IPS-20b (cell line): ENCODE measurements at regions not wholly inside any gene's neighbourhood (a gene's known extent, or its start where the extent isn't known, plus 50 kb on each side); places are given as distances from the start of the nearest gene placed in this dataset.

Experiments used
- H3K27ac ChIP-seq: one replicate; pipeline ENCODE4 v1.5.1; 2013; ENCODE audit warnings: low read length
- H3K27me3 ChIP-seq: 2 replicates; pipeline ENCODE4 v1.6.1; 2013; ENCODE audit warnings: mild to moderate bottlenecking, low read length, inconsistent platforms; ENCODE audit not compliant: insufficient read depth
- H3K36me3 ChIP-seq: 2 replicates; pipeline ENCODE4 v1.6.1; 2013; ENCODE audit warnings: low read depth, mild to moderate bottlenecking, inconsistent platforms, low read length, moderate library complexity; ENCODE audit not compliant: insufficient read depth
- H3K4me1 ChIP-seq: 2 replicates; pipeline ENCODE4 v1.6.1; 2013; ENCODE audit warnings: mild to moderate bottlenecking, control low read depth, inconsistent platforms, low read length, moderate library complexity; ENCODE audit not compliant: insufficient read depth
- H3K4me3 ChIP-seq: 2 replicates; pipeline ENCODE4 v1.5.1; 2013; ENCODE audit warnings: mild to moderate bottlenecking, low read length, inconsistent platforms
- H3K9ac ChIP-seq: 2 replicates; pipeline ENCODE4 v1.6.1; 2013; ENCODE audit warnings: low read depth, mild to moderate bottlenecking, inconsistent platforms, low read length, moderate library complexity
- H3K9me3 ChIP-seq: 2 replicates; pipeline ENCODE4 v1.6.1; 2013; ENCODE audit warnings: mild to moderate bottlenecking, low read depth, low read length, inconsistent platforms; ENCODE audit not compliant: insufficient read depth

DNA sequence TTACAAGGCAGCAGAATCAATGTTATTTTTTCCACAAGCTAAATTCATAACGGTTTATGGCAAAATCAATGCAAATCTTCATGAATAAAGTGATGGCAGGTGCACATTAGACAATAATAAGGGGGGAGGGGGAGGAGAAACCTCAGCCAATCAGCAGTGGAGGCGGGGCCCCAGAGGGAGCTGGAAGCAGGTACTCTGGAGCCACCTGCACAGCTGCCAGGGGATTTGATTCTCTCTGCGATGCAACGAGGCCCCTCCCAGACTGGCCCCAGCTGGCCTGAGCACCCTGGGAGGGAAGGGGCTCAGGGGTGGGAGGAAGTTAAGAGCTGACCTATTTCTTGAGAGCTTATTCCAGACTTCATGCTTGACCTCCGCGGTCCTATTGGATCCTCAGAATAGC is 127.8 kb upstream of the IGSF21 start:
- no peak overlapping the region for H3K9ac ChIP-seq
- H3K9me3 ChIP-seq = no peaks in the 10 kb centered on the region
- no peaks in the 10 kb centered on the region for H3K4me1 ChIP-seq
- no peaks in the 10 kb centered on the region for H3K36me3 ChIP-seq
- H3K4me3 ChIP-seq = no peak overlapping the region
- H3K27me3 ChIP-seq = no peaks in the 10 kb centered on the region
- no peak overlapping the region for H3K27ac ChIP-seq

DNA sequence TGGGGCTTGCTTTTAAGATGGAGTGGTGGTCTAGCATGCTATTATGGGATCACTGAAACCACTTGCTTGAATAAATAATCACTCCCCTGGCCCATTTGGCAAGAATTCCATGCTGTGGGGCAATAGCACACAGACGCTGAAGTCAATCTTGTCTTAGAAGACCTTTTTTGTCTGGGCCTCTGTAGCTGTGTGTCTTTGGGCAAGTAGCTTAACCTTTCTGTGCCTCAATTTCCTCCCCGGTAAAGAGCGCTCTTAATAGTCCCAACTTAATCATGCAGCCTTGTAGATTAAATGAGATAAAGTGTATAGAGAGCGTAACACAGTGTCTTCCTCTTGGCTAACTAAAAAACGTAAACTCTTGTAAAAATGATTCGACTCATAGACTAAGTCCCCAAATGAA is 125.4 kb upstream of the IGSF21 start:
- no peaks in the 10 kb centered on the region for H3K36me3 ChIP-seq
- no peaks in the 10 kb centered on the region for H3K4me1 ChIP-seq
- H3K9me3 ChIP-seq = no peaks in the 10 kb centered on the region
- no peak overlapping the region for H3K27ac ChIP-seq
- H3K27me3 ChIP-seq = no peaks in the 10 kb centered on the region
- no peak overlapping the region for H3K4me3 ChIP-seq
- no peak overlapping the region for H3K9ac ChIP-seq

DNA sequence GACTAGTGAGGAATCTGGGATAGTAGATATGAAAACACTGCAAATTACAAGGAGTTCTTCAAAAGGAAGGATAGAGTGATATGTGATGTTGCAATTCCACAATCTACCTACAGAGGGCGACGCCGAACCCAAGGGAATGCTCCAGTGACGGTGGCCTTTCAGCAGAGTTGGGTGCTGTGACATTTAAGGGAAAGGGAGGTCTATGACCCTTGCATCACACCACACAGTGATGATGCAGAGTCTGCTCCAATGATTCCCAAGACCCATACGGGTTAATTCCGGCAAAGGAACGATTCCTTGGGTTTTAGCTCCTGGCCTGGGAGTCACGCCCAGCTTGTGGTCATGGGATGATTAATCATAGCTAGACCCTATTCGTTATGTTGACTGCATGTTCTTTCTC is 123.0 kb upstream of the IGSF21 start:
- H3K9ac ChIP-seq = no peak overlapping the region
- H3K36me3 ChIP-seq = no peaks in the 10 kb centered on the region
- H3K27me3 ChIP-seq = no peaks in the 10 kb centered on the region
- no peaks in the 10 kb centered on the region for H3K4me1 ChIP-seq
- no peaks in the 10 kb centered on the region for H3K9me3 ChIP-seq
- H3K27ac ChIP-seq = no peak overlapping the region
- no peak overlapping the region for H3K4me3 ChIP-seq

DNA sequence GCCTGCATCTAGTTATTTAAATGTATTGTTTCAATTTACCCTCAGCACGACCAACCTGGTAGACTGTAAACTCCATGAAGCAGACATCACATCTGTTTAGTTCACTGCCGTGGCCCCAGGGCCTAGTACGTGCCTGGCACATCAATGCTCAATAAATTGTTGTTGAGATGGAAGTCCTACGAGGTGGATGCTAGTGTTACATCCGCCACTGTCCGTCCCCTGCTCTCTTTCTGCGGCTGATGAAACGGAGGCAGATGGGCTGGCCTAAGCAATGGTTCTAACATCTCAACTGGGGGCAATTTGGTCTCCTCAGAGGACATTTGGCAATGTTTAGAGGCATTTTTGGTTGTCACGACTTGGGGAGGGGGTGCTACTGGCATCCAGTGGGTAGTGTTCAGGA is 121.4 kb upstream of the IGSF21 start:
- Histone ChIP-seq H3K27ac (no peak overlapping the region), H3K4me3 (no peak overlapping the region), H3K9me3 (no peaks in the 10 kb centered on the region), H3K4me1 (no peaks in the 10 kb centered on the region), H3K27me3 (no peaks in the 10 kb centered on the region), H3K36me3 (no peaks in the 10 kb centered on the region), H3K9ac (no peak overlapping the region)

DNA sequence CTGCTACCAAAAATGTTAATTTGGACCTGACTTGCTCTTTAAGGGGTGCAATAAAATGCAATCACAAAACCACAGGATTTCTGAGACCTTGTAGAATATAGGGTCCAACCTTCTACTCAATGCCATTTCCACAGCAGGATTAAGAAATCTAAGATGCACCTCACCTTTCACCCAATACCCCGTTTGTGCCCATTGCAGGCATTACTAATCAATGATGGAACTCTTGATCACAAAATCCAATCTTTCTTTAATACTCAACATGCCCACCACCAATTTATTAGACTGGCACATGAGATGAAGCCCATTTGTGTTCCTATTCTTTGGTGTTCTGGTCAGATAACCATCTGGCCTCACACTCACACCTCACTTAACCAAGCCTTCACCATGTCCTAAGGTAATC is 117.2 kb upstream of the IGSF21 start:
- Histone ChIP-seq H3K36me3 (no peaks in the 10 kb centered on the region), H3K9ac (no peak overlapping the region), H3K4me3 (no peak overlapping the region), H3K4me1 (no peaks in the 10 kb centered on the region), H3K27ac (no peak overlapping the region), H3K9me3 (no peaks in the 10 kb centered on the region), H3K27me3 (no peaks in the 10 kb centered on the region)

DNA sequence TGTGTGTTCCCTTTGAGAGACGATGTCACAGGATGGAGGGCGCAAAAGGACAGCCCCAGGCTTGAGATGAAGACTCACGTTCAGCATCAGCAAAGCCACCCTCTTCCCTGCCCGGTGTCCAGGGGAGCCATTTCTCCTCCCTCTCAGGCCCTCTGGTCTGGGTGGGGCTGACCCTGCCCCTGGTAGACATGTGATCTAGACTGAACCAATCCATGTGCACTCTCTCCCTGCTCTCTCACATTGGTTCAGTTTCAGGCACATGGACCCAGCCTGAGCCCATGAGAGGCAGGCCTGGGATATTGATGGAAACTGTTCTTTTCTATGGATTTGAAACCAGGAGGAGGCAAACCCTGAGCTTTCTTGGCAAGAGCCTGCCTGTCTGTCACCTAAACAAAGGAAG is 115.6 kb upstream of the IGSF21 start:
- Histone ChIP-seq H3K27me3 (no peaks in the 10 kb centered on the region), H3K9me3 (no peaks in the 10 kb centered on the region), H3K9ac (no peak overlapping the region), H3K4me1 (no peaks in the 10 kb centered on the region), H3K27ac (no peak overlapping the region), H3K4me3 (no peak overlapping the region), H3K36me3 (no peaks in the 10 kb centered on the region)

- no peak overlapping the region for H3K4me3 ChIP-seq
- H3K27me3 ChIP-seq = no peaks in the 10 kb centered on the region
- no peaks in the 10 kb centered on the region for H3K36me3 ChIP-seq
- no peak overlapping the region for H3K9ac ChIP-seq
- H3K9me3 ChIP-seq = no peaks in the 10 kb centered on the region
- no peaks in the 10 kb centered on the region for H3K4me1 ChIP-seq
- H3K27ac ChIP-seq = no peak overlapping the region
These were observed 114.8 kb upstream of the IGSF21 start for GRCh38 chr1:17992800-17993199.

- Histone ChIP-seq H3K9ac (no peak overlapping the region), H3K36me3 (no peaks in the 10 kb centered on the region), H3K9me3 (no peaks in the 10 kb centered on the region), H3K27me3 (no peaks in the 10 kb centered on the region), H3K4me1 (no peaks in the 10 kb centered on the region), H3K4me3 (no peak overlapping the region), H3K27ac (no peak overlapping the region)
These were observed 113.6 kb upstream of the IGSF21 start for GRCh38 chr1:17994046-17994445.

DNA sequence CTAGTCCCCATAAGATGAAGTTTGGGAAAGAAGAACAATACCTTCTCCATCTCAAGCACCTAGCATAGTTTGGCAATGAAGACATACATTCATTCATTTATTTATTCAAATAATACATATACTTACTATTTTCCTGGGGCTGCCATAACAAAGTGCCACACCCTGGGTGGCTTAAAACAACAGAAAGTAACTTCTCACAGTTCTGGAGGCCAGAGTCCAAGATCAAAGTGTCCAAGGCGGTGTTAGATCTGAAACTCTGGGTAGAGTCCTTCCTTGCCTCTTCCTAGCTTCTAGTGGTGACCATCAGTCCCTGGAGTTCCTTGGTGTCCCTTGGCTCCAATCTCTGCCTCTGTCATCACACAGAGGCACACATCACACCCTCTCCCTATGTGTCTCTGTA is 112.1 kb upstream of the IGSF21 start:
- no peak overlapping the region for H3K9ac ChIP-seq
- no peaks in the 10 kb centered on the region for H3K27me3 ChIP-seq
- no peak overlapping the region for H3K4me3 ChIP-seq
- H3K9me3 ChIP-seq = no peaks in the 10 kb centered on the region
- no peaks in the 10 kb centered on the region for H3K36me3 ChIP-seq
- H3K27ac ChIP-seq = no peak overlapping the region
- H3K4me1 ChIP-seq = no peaks in the 10 kb centered on the region

DNA sequence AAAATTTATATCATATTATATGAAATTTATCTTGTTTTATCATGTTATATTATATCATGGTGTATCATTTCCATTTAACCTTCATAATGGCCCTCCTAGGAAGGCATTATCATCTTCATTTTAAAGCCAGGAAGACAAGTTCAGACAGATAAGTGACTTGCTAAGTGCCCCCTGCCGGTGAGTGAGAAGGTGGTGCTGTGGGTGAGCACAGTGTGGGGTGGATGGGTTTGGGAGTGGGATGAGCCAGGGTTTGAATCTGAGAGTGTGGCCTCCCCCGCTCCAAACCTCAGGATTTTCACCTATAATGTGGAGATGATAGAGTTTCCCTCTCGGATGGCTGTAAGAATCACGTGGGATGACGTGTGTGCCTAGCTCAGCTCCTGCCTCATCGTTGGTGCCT is 108.7 kb upstream of the IGSF21 start:
- no peaks in the 10 kb centered on the region for H3K4me1 ChIP-seq
- H3K4me3 ChIP-seq = no peak overlapping the region
- H3K9me3 ChIP-seq = no peaks in the 10 kb centered on the region
- H3K27ac ChIP-seq = no peak overlapping the region
- H3K36me3 ChIP-seq = no peaks in the 10 kb centered on the region
- H3K27me3 ChIP-seq = no peaks in the 10 kb centered on the region
- no peak overlapping the region for H3K9ac ChIP-seq

DNA sequence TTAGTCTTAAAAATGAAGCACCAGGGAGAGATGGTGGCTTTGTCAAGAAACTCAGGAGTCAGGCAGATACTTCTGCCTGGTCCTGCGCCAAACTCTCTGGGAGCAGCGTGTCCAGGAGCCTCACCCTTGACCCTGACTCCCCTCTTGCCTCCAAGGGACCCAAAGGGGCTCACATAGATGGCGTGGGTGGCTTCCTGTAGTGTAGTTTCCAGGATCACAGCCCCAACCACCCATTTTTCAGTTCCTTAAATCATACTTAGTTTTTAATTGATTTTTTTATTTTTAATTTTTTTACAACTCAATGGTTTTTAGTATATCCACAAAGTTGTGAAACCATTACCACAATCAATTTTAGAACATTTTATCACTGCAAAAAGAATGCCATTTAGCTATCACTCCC is 107.7 kb upstream of the IGSF21 start:
- Histone ChIP-seq H3K36me3 (no peaks in the 10 kb centered on the region), H3K27ac (no peak overlapping the region), H3K4me3 (no peak overlapping the region), H3K9me3 (no peaks in the 10 kb centered on the region), H3K9ac (no peak overlapping the region), H3K4me1 (no peaks in the 10 kb centered on the region), H3K27me3 (no peaks in the 10 kb centered on the region)

DNA sequence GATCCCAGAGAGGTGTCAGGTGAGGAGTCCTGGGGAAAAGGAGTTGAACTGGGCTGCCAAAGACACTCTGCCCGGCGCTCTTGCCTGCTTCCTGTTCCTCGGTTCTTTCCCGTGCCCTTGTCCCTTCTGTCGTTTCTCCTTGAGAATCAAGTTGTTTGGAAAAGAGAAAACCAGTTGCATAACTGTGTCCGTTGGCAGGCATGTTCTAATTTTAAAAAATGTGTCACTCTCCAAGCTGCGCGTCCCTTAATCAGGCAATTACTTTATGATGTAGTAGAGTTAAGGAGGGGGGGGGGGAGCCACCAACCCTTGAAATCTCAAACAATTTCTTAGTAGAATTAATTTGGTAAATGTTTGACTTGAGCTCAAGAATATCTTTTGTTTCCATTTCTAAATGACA is 105.9 kb upstream of the IGSF21 start:
- no peak overlapping the region for H3K27ac ChIP-seq
- H3K27me3 ChIP-seq = 0 out of 2 replicates have a peak, but pooled peaks cover 4% of the 10 kb centered on the region
- H3K36me3 ChIP-seq = no peaks in the 10 kb centered on the region
- no peak overlapping the region for H3K4me3 ChIP-seq
- H3K4me1 ChIP-seq = no peaks in the 10 kb centered on the region
- no peaks in the 10 kb centered on the region for H3K9me3 ChIP-seq
- H3K9ac ChIP-seq = no peak overlapping the region

- Histone ChIP-seq H3K9me3 (no peaks in the 10 kb centered on the region), H3K27ac (no peak overlapping the region), H3K4me1 (peaks cover 2% of the 10 kb centered on the region; the same call in 1 of the 2 replicates), H3K4me3 (no peak overlapping the region), H3K36me3 (no peaks in the 10 kb centered on the region), H3K27me3 (0 out of 2 replicates have a peak, but pooled peaks cover 4% of the 10 kb centered on the region), H3K9ac (no peak overlapping the region)
These were observed 103.3 kb upstream of the IGSF21 start for GRCh38 chr1:18004278-18004677.
